Karpas-422 (cell line): ENCODE measurements at regions not wholly inside any gene's neighbourhood (a gene's known extent, or its start where the extent isn't known, plus 50 kb on each side); places are given as distances from the start of the nearest gene placed in this dataset.
"Not testable (repeated sequence)": the region's sequence is repeated elsewhere in the genome, so short reads cannot be mapped to it uniquely, and the experiment has no call there.

Experiments used
- DNase-seq: peaks from one replicate; pipeline ENCODE4 v3.0.0-alpha.2; 2015
- H2AFZ ChIP-seq: fragments of 200-600 bp; sonication (generic); 2 replicates; pipeline ENCODE4 v1.6.1; 2014; ENCODE audit warnings: antibody characterized with exemption, low read length, mixed read lengths
- H3K27ac ChIP-seq: fragments of 200-600 bp; sonication (generic); 2 replicates; pipeline ENCODE4 v1.5.1; 2014; ENCODE audit warnings: mild to moderate bottlenecking, low read length, moderate library complexity
- H3K27me3 ChIP-seq: fragments of 200-600 bp; sonication (generic); 2 replicates; pipeline ENCODE4 v1.6.1; 2014; ENCODE audit warnings: low read length, mixed read lengths
- H3K36me3 ChIP-seq: fragments of 200-600 bp; sonication (generic); 2 replicates; pipeline ENCODE4 v1.6.1; 2014; ENCODE audit warnings: low read length, mixed read lengths; ENCODE audit not compliant: insufficient read depth
- H3K4me1 ChIP-seq: fragments of 200-600 bp; sonication (generic); 2 replicates; pipeline ENCODE4 v1.6.1; 2014; ENCODE audit warnings: mild to moderate bottlenecking, low read length, mixed read lengths
- H3K4me2 ChIP-seq: fragments of 200-600 bp; sonication (generic); 2 replicates; pipeline ENCODE4 v1.6.1; 2014; ENCODE audit warnings: low read length, low read depth, mild to moderate bottlenecking; ENCODE audit not compliant: poor library complexity, severe bottlenecking
- H3K4me3 ChIP-seq: fragments of 200-600 bp; sonication (generic); 2 replicates; pipeline ENCODE4 v1.5.1; 2014; ENCODE audit warnings: mild to moderate bottlenecking, antibody characterized with exemption, low read length, mixed read lengths
- H3K79me2 ChIP-seq: fragments of 200-600 bp; sonication (generic); 2 replicates; pipeline ENCODE4 v1.6.1; 2014; ENCODE audit warnings: mild to moderate bottlenecking, low read length, mixed read lengths
- H3K9ac ChIP-seq: fragments of 200-600 bp; sonication (generic); 2 replicates; pipeline ENCODE4 v1.6.0; 2014; ENCODE audit warnings: low read length
- H3K9me2 ChIP-seq: fragments of 200-600 bp; sonication (generic), shearing (Covaris generic); replicated peaks from 2 replicates; pipeline ENCODE4 v1.6.0; 2014; ENCODE audit warnings: mild to moderate bottlenecking, low read length, moderate library complexity; ENCODE audit not compliant: insufficient read depth
- H3K9me3 ChIP-seq: fragments of 300-700, 200-600 bp; sonication (generic); 2 replicates; pipeline ENCODE4 v1.6.1; 2014; ENCODE audit warnings: low read length, mixed read lengths
- H4K20me1 ChIP-seq: fragments of 200-600 bp; sonication (generic); 2 replicates; pipeline ENCODE4 v1.6.1; 2014; ENCODE audit warnings: mild to moderate bottlenecking, antibody characterized with exemption, low read length, low read depth; ENCODE audit not compliant: insufficient read depth

GRCh38 chr13:34733721-34734120, 208.3 kb upstream of the NBEA start:
- no peaks in the 10 kb centered on the region for H3K36me3 ChIP-seq
- no peak overlapping the region for H3K9ac ChIP-seq
- no peaks in the 10 kb centered on the region for H4K20me1 ChIP-seq
- H2AFZ ChIP-seq = no peak overlapping the region
- H3K27me3 ChIP-seq = no peaks in the 10 kb centered on the region; the same call in 1 of the 2 replicates
- no peaks in the 10 kb centered on the region for H3K9me2 ChIP-seq
- no peaks in the 10 kb centered on the region for H3K4me1 ChIP-seq
- H3K9me3 ChIP-seq = no peaks in the 10 kb centered on the region
- H3K27ac ChIP-seq = no peak overlapping the region
- DNase-seq = no peak
- no peak overlapping the region for H3K4me2 ChIP-seq
- H3K4me3 ChIP-seq = no peak overlapping the region
- H3K79me2 ChIP-seq = no peaks in the 10 kb centered on the region

DNA sequence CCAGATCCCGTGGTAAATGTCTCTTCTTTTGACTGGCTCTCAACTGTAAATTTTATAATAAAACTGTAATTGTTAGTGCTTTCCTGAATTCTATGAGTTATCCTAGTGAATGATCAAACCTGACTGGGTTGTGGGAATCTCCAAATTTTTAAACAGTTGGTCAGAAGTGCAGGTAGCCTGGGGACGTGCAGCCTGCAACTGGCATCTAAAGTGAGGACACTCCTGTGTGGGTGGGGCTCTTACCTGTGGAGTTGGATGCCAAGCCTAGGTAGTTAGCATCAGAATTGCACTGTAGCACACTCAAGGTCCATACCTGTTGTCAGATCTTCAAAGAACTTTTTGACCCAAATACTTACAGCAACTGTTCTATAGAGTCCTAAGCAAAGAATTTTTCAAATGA, 207.1 kb upstream of the NBEA start:
- Histone ChIP-seq H3K9me2 (no peaks in the 10 kb centered on the region), H3K4me1 (no peaks in the 10 kb centered on the region), H3K36me3 (no peaks in the 10 kb centered on the region), H4K20me1 (no peaks in the 10 kb centered on the region), H3K79me2 (no peaks in the 10 kb centered on the region), H3K9ac (no peak overlapping the region), H3K27ac (no peak overlapping the region), H3K9me3 (no peaks in the 10 kb centered on the region), H2AFZ (no peak overlapping the region), H3K4me3 (no peak overlapping the region), H3K27me3 (no peaks in the 10 kb centered on the region; the same call in 1 of the 2 replicates), H3K4me2 (no peak overlapping the region)
- no peak for DNase-seq

DNA sequence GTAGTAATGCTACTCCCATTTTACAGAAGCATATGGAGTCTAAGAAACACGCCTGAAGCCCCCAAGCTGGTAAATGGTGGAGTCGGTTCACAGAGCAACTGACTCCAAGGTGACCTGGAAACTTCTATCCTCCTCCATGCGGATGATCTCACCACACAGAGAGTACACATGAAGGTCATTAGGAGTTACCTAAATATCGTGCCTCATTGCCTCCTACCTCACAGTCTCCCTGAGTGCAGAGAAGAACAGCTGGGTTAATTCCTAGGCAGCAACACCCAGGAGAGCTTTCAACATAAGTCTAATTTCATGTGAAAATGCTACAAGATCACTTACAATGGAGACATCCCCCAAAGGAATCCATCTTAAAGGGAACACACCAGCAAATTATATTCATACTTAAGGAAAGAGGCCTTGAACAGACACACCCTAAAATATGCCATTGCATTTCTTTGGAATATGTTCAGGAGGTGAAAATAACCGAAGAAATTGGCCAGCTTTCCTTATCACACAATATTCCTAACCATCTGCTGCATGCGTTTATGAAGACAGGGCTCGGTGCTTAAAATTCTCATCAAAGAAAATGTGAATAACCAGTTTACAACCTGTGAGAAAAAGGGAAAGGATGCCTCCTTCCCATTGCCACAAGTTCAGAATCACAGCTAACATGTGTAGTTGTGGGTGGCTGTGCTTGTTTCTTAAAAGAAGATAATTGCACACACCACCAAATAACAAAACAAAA, 203.6 kb upstream of the NBEA start:
- Histone ChIP-seq H4K20me1 (no peaks in the 10 kb centered on the region), H3K79me2 (no peaks in the 10 kb centered on the region), H3K36me3 (no peaks in the 10 kb centered on the region), H2AFZ (no peak overlapping the region), H3K9me2 (no peaks in the 10 kb centered on the region), H3K9me3 (no peaks in the 10 kb centered on the region), H3K27ac (no peak overlapping the region), H3K27me3 (no peaks in the 10 kb centered on the region), H3K9ac (no peak overlapping the region), H3K4me3 (no peak overlapping the region), H3K4me1 (no peaks in the 10 kb centered on the region), H3K4me2 (no peak overlapping the region)
- DNase-seq = no peak

GRCh38 chr13:34747056-34747455, 195.0 kb upstream of the NBEA start:
- H3K9ac ChIP-seq, H4K20me1 ChIP-seq, H3K79me2 ChIP-seq, H3K27me3 ChIP-seq, H3K4me1 ChIP-seq, DNase-seq, H2AFZ ChIP-seq, H3K4me2 ChIP-seq, H3K9me2 ChIP-seq, H3K27ac ChIP-seq, H3K9me3 ChIP-seq, H3K36me3 ChIP-seq, H3K4me3 ChIP-seq: not testable (repeated sequence)

DNA sequence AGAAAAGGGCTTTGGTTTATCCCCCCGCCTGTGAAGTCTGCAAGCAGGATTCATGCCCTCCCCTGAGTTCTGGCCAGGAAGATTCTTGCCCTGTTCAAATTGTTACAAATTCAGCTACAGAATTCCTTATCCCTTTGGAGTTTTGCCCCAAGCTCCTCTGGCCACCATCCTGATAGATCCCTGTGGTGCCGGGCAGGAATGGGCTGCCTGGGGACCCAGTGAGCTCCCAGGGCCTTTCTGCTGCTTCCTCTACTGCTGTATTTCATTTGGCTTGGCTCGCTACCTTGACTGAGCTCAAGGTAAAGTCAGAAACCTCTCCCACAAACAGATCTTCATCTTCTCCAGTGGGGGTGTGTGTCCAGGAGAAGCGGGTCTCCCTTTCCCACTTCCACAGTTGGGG, 194.6 kb upstream of the NBEA start:
- Histone ChIP-seq H3K4me2 (no peak overlapping the region), H3K9me2 (no peaks in the 10 kb centered on the region), H3K9ac (no peak overlapping the region), H2AFZ (no peak overlapping the region), H3K4me1 (no peaks in the 10 kb centered on the region), H3K9me3 (no peaks in the 10 kb centered on the region), H3K79me2 (no peaks in the 10 kb centered on the region), H3K27me3 (no peaks in the 10 kb centered on the region), H4K20me1 (no peaks in the 10 kb centered on the region), H3K27ac (no peak overlapping the region), H3K4me3 (no peak overlapping the region), H3K36me3 (no peaks in the 10 kb centered on the region)
- no peak for DNase-seq

- no peak overlapping the region for H2AFZ ChIP-seq
- no peaks in the 10 kb centered on the region for H3K27me3 ChIP-seq
- H3K4me3 ChIP-seq = no peak overlapping the region
- no peak for DNase-seq
- H3K27ac ChIP-seq = no peak overlapping the region
- no peaks in the 10 kb centered on the region for H3K9me3 ChIP-seq
- no peaks in the 10 kb centered on the region for H3K9me2 ChIP-seq
- no peak overlapping the region for H3K4me2 ChIP-seq
- H3K9ac ChIP-seq = no peak overlapping the region
- no peaks in the 10 kb centered on the region for H4K20me1 ChIP-seq
- H3K4me1 ChIP-seq = no peaks in the 10 kb centered on the region
- H3K79me2 ChIP-seq = no peaks in the 10 kb centered on the region
- no peaks in the 10 kb centered on the region for H3K36me3 ChIP-seq
These were observed 194.0 kb upstream of the NBEA start for GRCh38 chr13:34748073-34748472.

DNA sequence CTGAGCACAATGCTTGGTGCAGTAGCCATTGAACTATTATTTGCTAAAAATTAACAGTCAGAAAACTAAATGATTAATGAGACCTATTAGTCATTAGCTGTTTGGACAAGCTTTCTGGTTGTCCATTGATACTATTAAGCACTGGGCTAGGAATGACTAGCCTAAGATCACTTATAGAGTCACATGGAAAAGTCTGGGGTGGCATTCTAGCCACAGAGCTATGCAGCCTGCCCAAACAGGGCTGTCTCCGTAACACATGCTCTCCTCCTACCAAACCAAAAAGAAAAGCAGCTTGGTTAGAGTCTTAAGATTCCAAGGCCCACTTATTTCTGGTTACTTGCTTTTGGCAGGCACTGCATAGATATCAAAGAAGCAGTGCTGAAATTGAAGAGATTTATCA, 193.5 kb upstream of the NBEA start:
- H3K4me2 ChIP-seq = no peak overlapping the region
- no peaks in the 10 kb centered on the region for H3K36me3 ChIP-seq
- H3K27me3 ChIP-seq = no peaks in the 10 kb centered on the region
- H3K4me3 ChIP-seq = no peak overlapping the region
- H3K9me2 ChIP-seq = no peaks in the 10 kb centered on the region
- no peaks in the 10 kb centered on the region for H3K4me1 ChIP-seq
- no peak overlapping the region for H3K9ac ChIP-seq
- H3K27ac ChIP-seq = no peak overlapping the region
- no peaks in the 10 kb centered on the region for H3K79me2 ChIP-seq
- DNase-seq = no peak
- no peaks in the 10 kb centered on the region for H3K9me3 ChIP-seq
- H2AFZ ChIP-seq = no peak overlapping the region
- H4K20me1 ChIP-seq = no peaks in the 10 kb centered on the region

- Histone ChIP-seq H3K36me3 (no peaks in the 10 kb centered on the region), H3K9me2 (no peaks in the 10 kb centered on the region), H3K9me3 (no peaks in the 10 kb centered on the region), H3K4me3 (no peak overlapping the region), H3K4me1 (no peaks in the 10 kb centered on the region), H3K27ac (no peak overlapping the region), H3K79me2 (no peaks in the 10 kb centered on the region), H2AFZ (no peak overlapping the region), H3K4me2 (no peak overlapping the region), H4K20me1 (no peaks in the 10 kb centered on the region), H3K27me3 (no peaks in the 10 kb centered on the region), H3K9ac (no peak overlapping the region)
- DNase-seq = no peak
These were observed 193.0 kb upstream of the NBEA start for GRCh38 chr13:34749046-34749445.
